ENCODE measurements at regions not wholly inside any gene's neighbourhood (a gene's known extent, or its start where the extent isn't known, plus 50 kb on each side); places are given as distances from the start of the nearest gene placed in this dataset.

DNA sequence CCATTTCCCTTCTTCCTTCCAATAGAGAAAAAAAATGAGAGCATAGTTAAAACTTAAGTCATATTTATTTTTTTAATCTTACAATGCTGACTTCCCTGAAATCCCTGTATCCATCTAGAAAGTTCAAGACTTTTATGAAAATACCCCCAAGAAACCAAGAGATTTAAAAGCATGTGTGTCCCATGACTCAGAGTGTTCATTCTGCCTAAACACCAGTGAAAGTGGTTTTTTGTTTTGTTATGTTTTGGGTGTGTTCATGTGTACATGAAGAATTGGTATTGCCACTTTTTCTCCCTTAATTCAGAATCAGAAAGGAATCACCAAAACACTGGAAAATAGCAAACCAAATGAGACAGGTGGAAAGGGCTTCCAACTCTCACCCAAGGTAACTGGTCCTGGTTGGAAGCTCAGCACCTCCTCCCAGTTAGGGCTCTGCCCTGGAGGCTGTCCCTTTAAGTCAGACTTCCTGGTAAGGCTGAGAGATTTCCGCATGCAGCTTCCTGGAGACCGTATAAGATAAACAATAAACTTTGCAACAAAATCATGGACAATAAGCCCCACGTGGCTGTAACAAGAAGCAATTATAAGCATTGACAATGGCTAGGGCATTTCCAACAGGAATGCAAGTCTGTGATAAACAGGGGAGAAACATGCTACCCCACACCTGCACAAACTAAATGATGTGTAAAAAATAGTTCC is 121.9 kb upstream of the ARHGEF3 start:
- TF ChIP-seq, protein P1, sequence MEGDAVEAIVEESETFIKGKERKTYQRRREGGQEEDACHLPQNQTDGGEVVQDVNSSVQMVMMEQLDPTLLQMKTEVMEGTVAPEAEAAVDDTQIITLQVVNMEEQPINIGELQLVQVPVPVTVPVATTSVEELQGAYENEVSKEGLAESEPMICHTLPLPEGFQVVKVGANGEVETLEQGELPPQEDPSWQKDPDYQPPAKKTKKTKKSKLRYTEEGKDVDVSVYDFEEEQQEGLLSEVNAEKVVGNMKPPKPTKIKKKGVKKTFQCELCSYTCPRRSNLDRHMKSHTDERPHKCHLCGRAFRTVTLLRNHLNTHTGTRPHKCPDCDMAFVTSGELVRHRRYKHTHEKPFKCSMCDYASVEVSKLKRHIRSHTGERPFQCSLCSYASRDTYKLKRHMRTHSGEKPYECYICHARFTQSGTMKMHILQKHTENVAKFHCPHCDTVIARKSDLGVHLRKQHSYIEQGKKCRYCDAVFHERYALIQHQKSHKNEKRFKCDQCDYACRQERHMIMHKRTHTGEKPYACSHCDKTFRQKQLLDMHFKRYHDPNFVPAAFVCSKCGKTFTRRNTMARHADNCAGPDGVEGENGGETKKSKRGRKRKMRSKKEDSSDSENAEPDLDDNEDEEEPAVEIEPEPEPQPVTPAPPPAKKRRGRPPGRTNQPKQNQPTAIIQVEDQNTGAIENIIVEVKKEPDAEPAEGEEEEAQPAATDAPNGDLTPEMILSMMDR (IDR thresholded peaks at IDR 0.05; ENCODE audit: low read depth, low read length, missing control alignments): no peak
- Histone ChIP-seq H3K27ac (peak overlapping the region; percentile 19), H3K4me3 (ENCODE audit: low read depth, low read length) (no peak overlapping the region), H3K27me3 (replicated peaks) (no peaks in the 10 kb centered on the region), H3K36me3 (replicated peaks) (no peaks in the 10 kb centered on the region)
- peak; percentile 22 for DNase-seq
- in situ Hi-C loops (cut with HindIII; ENCODE audit: low pct_ligation_motif_present, low sequenced_read_pairs): no loop called here

GRCh38 chr3:56921573-56922453 is 120.1 kb upstream of the ARHGEF3 start:
- DNase-seq: peak; percentile 48
- in situ Hi-C loops (cut with HindIII; ENCODE audit: low pct_ligation_motif_present, low sequenced_read_pairs): no loop called here
- H3K36me3 ChIP-seq (replicated peaks): no peaks in the 10 kb centered on the region
- H3K27ac ChIP-seq: peak overlapping the region; percentile 39
- no peak overlapping the region for H3K4me3 ChIP-seq (ENCODE audit: low read depth, low read length)
- H3K27me3 ChIP-seq (replicated peaks): no peaks in the 10 kb centered on the region
- TF ChIP-seq, protein P1 (IDR thresholded peaks at IDR 0.05; ENCODE audit: low read depth, low read length, missing control alignments): no peak

DNA sequence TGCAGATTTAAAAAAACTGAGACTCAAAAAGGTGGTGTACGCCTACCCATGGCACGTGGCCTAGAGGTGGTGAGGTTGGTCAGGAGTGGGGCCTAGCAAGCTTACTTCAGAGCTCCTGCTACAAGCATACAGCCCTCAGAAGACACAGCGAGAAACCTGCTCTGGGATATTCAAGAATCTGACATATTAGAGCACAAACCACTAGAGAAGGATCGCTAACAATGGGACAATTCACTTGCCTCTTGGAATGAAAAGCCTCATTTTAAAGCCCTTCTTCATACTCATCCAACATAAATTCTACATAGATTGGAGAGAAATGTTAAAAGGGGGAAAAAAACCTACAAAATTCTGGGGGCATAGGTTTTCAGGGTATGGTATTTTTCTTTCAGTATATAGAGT is 118.0 kb upstream of the ARHGEF3 start:
- Histone ChIP-seq H3K27ac (no peak overlapping the region), H3K4me3 (ENCODE audit: low read depth, low read length) (no peak overlapping the region), H3K27me3 (replicated peaks) (no peaks in the 10 kb centered on the region), H3K36me3 (replicated peaks) (no peaks in the 10 kb centered on the region)
- in situ Hi-C loops (cut with HindIII; ENCODE audit: low pct_ligation_motif_present, low sequenced_read_pairs): no loop called here
- TF ChIP-seq, protein P1 (IDR thresholded peaks at IDR 0.05; ENCODE audit: low read depth, low read length, missing control alignments): no peak
- no peak for DNase-seq

DNA sequence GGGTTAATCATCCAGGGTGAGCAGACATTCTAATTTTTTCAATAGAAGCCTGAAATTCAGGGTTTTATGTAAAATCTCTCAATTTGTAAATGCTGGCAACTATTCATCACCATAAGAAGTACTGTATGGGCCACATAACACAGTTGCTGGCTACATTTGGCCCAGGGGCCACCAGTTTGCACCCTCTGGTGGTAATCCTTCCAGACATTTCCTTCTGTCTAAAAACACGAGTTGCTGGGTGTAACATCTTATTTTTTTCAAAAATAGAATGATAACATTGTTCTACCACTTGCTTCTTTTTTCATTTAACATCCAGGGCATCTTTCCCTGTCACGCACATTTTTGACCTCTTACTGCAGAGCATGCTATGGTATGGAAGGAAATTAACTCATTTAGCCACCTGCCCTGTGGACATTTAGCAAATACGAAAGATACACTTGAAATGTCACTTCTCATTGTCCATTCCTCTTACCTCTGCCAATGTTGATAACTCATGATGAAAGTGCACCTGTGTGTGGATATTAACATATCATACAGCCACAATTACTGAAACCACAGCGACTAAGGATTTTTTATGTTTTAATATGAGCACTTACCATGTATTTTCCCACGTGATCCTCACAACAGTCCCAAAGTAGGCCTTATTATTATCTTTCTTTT is 117.5 kb upstream of the ARHGEF3 start:
- no peak for DNase-seq
- no peak overlapping the region for H3K4me3 ChIP-seq (ENCODE audit: low read depth, low read length)
- H3K27me3 ChIP-seq (replicated peaks): no peaks in the 10 kb centered on the region
- TF ChIP-seq, protein P1 (IDR thresholded peaks at IDR 0.05; ENCODE audit: low read depth, low read length, missing control alignments): no peak
- H3K36me3 ChIP-seq (replicated peaks): no peaks in the 10 kb centered on the region
- in situ Hi-C loops (cut with HindIII; ENCODE audit: low pct_ligation_motif_present, low sequenced_read_pairs): no loop called here
- no peak overlapping the region for H3K27ac ChIP-seq

DNA sequence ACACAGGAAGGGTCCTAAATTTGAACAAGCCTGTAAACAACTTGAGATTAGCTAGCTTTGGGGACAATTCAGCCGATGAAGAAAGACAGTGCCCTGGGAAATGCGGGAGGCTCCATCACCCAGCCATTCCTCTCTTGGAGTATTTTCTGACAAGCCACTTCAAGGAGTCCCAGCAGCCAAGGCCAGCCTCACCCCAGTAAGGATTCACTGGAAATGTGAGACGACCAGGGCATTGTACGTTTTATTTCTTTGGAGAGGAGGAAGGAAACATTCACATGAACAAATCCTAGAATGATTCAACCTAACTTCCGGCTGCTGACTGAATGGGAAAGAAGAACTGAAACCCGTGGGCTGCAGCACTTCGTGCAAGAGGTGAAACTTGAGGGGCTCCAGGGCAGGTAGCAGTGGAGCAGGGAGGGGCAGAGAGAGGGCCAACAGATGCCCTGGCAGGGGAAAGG is 116.4 kb upstream of the ARHGEF3 start:
- Histone ChIP-seq H3K4me3 (ENCODE audit: low read depth, low read length) (no peak overlapping the region), H3K27ac (no peak overlapping the region), H3K27me3 (replicated peaks) (no peaks in the 10 kb centered on the region), H3K36me3 (replicated peaks) (no peaks in the 10 kb centered on the region)
- in situ Hi-C loops (cut with HindIII; ENCODE audit: low pct_ligation_motif_present, low sequenced_read_pairs): no loop called here
- DNase-seq: no peak
- TF ChIP-seq, protein P1 (IDR thresholded peaks at IDR 0.05; ENCODE audit: low read depth, low read length, missing control alignments): no peak
